ENCODE measurements at regions not wholly inside any gene's neighbourhood (a gene's known extent, or its start where the extent isn't known, plus 50 kb on each side); places are given as distances from the start of the nearest gene placed in this dataset.

DNA sequence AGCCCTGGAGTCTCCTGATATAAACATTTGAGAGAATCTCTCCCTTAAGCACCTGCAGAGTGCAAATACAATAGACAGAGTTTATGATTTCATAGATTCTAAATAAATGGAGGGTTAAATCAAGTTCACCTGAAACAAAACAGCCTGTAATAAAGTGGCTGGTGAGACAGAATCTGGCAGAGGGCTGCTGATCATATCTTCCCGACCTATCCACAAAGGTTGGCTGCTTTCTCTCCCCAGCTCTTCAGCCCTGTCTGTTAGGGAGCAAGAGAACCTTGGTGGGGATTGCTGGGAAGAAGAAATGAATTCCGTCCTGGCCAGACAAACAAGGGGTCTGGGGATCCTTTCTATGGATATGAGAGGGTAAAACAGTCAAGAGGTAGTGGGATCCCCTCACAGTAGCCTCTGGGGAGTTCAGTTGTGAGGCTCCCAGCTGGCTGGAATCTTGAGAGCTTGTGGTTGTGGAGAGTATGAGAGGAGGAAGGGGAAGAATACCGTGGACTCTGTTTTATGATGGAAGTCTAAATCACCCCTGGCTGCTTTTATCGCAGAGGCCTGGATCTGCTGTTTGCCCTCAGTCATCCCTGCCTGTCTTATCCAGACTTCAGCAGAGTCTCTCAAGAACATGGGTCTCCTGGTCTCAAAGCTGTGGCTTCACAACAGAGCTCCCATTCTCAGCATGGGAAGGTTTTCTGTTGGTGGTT lies 451.3 kb downstream of the NTRK3 start:
- in situ Hi-C loops (cut with HindIII; ENCODE audit: low pct_unique_long_range_greater_than_20kb, low sequenced_read_pairs): no loop called here
- no peak for DNase-seq (ENCODE audit: low read depth in 1 of 2, low spot score in 1 of 2)
- TF ChIP-seq JUND (IDR thresholded peaks at IDR 0.05; ENCODE audit: low read depth): no peak

- in situ Hi-C loops (cut with HindIII; ENCODE audit: low pct_unique_long_range_greater_than_20kb, low sequenced_read_pairs): no loop called here
- TF ChIP-seq JUND (IDR thresholded peaks at IDR 0.05; ENCODE audit: low read depth): no peak
- no peak for DNase-seq (ENCODE audit: low read depth in 1 of 2, low spot score in 1 of 2)
Observed at GRCh38 chr15:87804451-87804850, 452.1 kb downstream of the NTRK3 start.

DNA sequence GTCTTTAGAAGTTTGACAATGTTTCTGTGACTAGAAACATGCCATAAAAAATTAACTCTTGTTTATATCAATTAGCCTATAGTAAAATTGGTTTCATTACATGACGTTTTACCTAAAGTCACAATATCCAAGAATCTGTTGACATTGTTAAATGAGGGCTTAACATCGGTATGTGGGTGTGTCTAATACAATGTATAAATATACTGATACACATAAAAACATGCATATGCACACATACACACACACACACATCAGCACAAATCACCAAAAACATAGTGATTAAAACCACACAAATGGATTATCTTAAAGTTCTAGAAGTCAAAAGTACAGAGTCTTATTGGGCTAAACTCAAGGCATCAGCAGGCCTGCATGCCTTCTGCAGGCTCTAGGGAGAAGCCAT lies 456.7 kb downstream of the NTRK3 start:
- DNase-seq (ENCODE audit: low read depth in 1 of 2, low spot score in 1 of 2): no peak
- in situ Hi-C loops (cut with HindIII; ENCODE audit: low pct_unique_long_range_greater_than_20kb, low sequenced_read_pairs): no loop called here
- no peak for TF ChIP-seq JUND (IDR thresholded peaks at IDR 0.05; ENCODE audit: low read depth)

GRCh38 chr15:87799428-87799827 lies 457.1 kb downstream of the NTRK3 start:
- no peak for TF ChIP-seq JUND (IDR thresholded peaks at IDR 0.05; ENCODE audit: low read depth)
- DNase-seq (ENCODE audit: low read depth in 1 of 2, low spot score in 1 of 2): no peak
- in situ Hi-C loops (cut with HindIII; ENCODE audit: low pct_unique_long_range_greater_than_20kb, low sequenced_read_pairs): no loop called here

- in situ Hi-C loops (cut with HindIII; ENCODE audit: low pct_unique_long_range_greater_than_20kb, low sequenced_read_pairs): no loop called here
- TF ChIP-seq JUND (IDR thresholded peaks at IDR 0.05; ENCODE audit: low read depth): no peak
- no peak for DNase-seq (ENCODE audit: low read depth in 1 of 2, low spot score in 1 of 2)
Observed at GRCh38 chr15:87793725-87794124, 462.8 kb downstream of the NTRK3 start.

GRCh38 chr15:87792250-87793040 lies 464.1 kb downstream of the NTRK3 start:
- TF ChIP-seq JUND (IDR thresholded peaks at IDR 0.05; ENCODE audit: low read depth): no peak
- in situ Hi-C loops (cut with HindIII; ENCODE audit: low pct_unique_long_range_greater_than_20kb, low sequenced_read_pairs): no loop called here
- DNase-seq (ENCODE audit: low read depth in 1 of 2, low spot score in 1 of 2): no peak

- no peak for TF ChIP-seq JUND (IDR thresholded peaks at IDR 0.05; ENCODE audit: low read depth)
- no peak for DNase-seq (ENCODE audit: low read depth in 1 of 2, low spot score in 1 of 2)
- in situ Hi-C loops (cut with HindIII; ENCODE audit: low pct_unique_long_range_greater_than_20kb, low sequenced_read_pairs): no loop called here
Observed at GRCh38 chr15:87781959-87782625, 474.4 kb downstream of the NTRK3 start.

- in situ Hi-C loops (cut with HindIII; ENCODE audit: low pct_unique_long_range_greater_than_20kb, low sequenced_read_pairs): no loop called here
- DNase-seq (ENCODE audit: low read depth in 1 of 2, low spot score in 1 of 2): no peak
- TF ChIP-seq JUND (IDR thresholded peaks at IDR 0.05; ENCODE audit: low read depth): no peak
Observed at GRCh38 chr15:87779746-87780145, 476.8 kb downstream of the NTRK3 start.

GRCh38 chr15:87778358-87778757 lies 478.2 kb downstream of the NTRK3 start:
- DNase-seq (ENCODE audit: low read depth in 1 of 2, low spot score in 1 of 2): no peak
- in situ Hi-C loops (cut with HindIII; ENCODE audit: low pct_unique_long_range_greater_than_20kb, low sequenced_read_pairs): no loop called here
- TF ChIP-seq JUND (IDR thresholded peaks at IDR 0.05; ENCODE audit: low read depth): no peak

- in situ Hi-C loops (cut with HindIII; ENCODE audit: low pct_unique_long_range_greater_than_20kb, low sequenced_read_pairs): no loop called here
- DNase-seq (ENCODE audit: low read depth in 1 of 2, low spot score in 1 of 2): no peak
- no peak for TF ChIP-seq JUND (IDR thresholded peaks at IDR 0.05; ENCODE audit: low read depth)
Observed at GRCh38 chr15:87777054-87777561, 479.4 kb downstream of the NTRK3 start.

DNA sequence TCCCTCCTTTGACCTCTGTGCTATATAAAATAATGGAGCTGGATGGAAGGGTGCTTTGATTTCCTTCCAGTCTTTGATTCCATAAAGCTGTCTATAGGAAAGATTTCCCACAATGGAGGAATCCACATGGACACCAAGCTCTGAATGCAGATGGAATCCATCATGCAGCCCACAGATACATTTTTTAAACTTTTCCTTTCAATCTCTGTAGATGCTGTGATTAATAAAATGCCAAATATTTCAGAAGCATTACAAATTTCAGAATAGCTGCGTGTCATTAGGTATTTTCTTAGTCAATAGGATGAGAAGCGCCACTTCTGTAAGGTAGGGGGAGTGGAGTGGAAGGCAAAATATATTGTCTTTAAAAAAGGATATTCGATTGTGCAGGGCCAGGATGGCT lies 489.0 kb downstream of the NTRK3 start:
- in situ Hi-C loops (cut with HindIII; ENCODE audit: low pct_unique_long_range_greater_than_20kb, low sequenced_read_pairs): no loop called here
- no peak for TF ChIP-seq JUND (IDR thresholded peaks at IDR 0.05; ENCODE audit: low read depth)

DNA sequence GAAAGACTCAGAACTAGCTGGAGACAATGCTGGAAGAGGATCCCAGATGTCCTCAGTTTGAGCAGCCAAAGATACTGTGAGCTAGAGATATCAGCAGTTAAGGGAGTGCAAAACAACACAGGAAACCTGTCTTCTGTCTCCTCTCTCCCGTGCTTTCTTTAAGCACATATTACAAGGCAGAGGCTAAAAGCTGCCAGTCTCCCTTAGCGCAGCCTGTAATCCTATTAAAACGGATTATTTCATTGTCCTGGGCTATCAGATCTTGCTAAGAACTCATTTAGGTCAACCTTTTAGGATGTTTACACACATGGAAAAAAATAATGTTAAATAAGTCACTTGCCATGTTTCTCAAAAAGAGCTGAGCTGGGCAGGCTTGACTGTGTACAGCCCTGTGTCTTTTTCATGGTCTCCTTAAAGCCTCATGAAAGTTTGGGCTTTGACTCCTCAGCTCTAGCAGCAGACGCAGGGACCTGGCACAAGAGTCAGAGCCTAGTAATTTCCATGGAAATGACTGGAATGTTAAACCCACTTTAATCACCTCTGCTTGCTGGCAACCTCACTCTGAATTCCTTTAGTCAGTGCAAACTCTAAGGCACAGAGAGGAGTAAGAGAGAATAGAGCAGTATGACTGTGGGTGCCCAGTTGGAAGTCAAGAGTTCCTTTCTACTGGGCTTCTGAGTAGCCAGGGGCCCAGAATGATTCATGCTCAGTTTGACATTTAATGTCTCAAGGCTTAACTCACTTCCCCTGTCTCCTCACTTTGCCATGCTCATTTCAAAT lies 491.9 kb downstream of the NTRK3 start:
- TF ChIP-seq JUND (IDR thresholded peaks at IDR 0.05; ENCODE audit: low read depth): no peak
- in situ Hi-C loops (cut with HindIII; ENCODE audit: low pct_unique_long_range_greater_than_20kb, low sequenced_read_pairs): no loop called here
- no peak for DNase-seq (ENCODE audit: low read depth in 1 of 2, low spot score in 1 of 2)

More for the DNA sequence above, 489.0 kb downstream of the NTRK3 start:
- no peak for DNase-seq (ENCODE audit: low read depth in 1 of 2, low spot score in 1 of 2)
